Thyroid gland (tissue), 4 donors: ENCODE measurements at regions not wholly inside any gene's neighbourhood (a gene's known extent, or its start where the extent isn't known, plus 50 kb on each side); places are given as distances from the start of the nearest gene placed in this dataset.

Source experiments
- CTCF ChIP-seq, 6 experiments: fragments of 200-600 bp in 3 of 6; fragments of 450-650 bp in 3 of 6; sonication (generic) in 3 of 6; IDR thresholded peaks; one replicate each; pipeline ENCODE4 v1.5.1; 2016 to 2019; ENCODE audit warnings: antibody characterized with exemption in 6 of 6, mild to moderate bottlenecking in 2 of 6, inconsistent platforms in 1 of 6, moderate library complexity in 1 of 6
- POLR2A ChIP-seq, 2 donors: fragments of 450-650 bp; IDR thresholded peaks; one replicate each; pipeline ENCODE4 v1.6.1; 2017; ENCODE audit warnings: antibody characterized with exemption in 2 of 2, mild to moderate bottlenecking in 2 of 2, moderate library complexity in 1 of 2

GRCh38 chr6:141946502-141946901 lies 186.2 kb upstream of the GJE1 start:
- TF ChIP-seq POLR2A (IDR thresholded peaks at IDR 0.05) (no peak), CTCF (IDR thresholded peaks at IDR 0.05) (no peak)
